ENCODE measurements at regions not wholly inside any gene's neighbourhood (a gene's known extent, or its start where the extent isn't known, plus 50 kb on each side); places are given as distances from the start of the nearest gene placed in this dataset.

- Histone ChIP-seq H3K4me3 (replicated peaks; ENCODE audit: insufficient read depth, low read length) (no peak overlapping the region), H3K27me3 (ENCODE audit: insufficient read depth, poor library complexity, severe bottlenecking) (no peaks in the 10 kb centered on the region), H3K27ac (replicated peaks) (no peak overlapping the region)
- DNase-seq (ENCODE audit: low read depth in 1 of 2, low spot score in 1 of 2): no peak
- TF ChIP-seq GABPA (IDR thresholded peaks at IDR 0.05; ENCODE audit: low read depth) (no peak), CTCF (IDR thresholded peaks at IDR 0.05; ENCODE audit: insufficient read depth, low read length) (no peak), POLR2AphosphoS5 (IDR thresholded peaks at IDR 0.05; ENCODE audit: low read depth) (no peak), SPI1 (IDR thresholded peaks at IDR 0.05; ENCODE audit: borderline replicate concordance, low read depth) (no peak)
- TF ChIP-seq, protein P1, sequence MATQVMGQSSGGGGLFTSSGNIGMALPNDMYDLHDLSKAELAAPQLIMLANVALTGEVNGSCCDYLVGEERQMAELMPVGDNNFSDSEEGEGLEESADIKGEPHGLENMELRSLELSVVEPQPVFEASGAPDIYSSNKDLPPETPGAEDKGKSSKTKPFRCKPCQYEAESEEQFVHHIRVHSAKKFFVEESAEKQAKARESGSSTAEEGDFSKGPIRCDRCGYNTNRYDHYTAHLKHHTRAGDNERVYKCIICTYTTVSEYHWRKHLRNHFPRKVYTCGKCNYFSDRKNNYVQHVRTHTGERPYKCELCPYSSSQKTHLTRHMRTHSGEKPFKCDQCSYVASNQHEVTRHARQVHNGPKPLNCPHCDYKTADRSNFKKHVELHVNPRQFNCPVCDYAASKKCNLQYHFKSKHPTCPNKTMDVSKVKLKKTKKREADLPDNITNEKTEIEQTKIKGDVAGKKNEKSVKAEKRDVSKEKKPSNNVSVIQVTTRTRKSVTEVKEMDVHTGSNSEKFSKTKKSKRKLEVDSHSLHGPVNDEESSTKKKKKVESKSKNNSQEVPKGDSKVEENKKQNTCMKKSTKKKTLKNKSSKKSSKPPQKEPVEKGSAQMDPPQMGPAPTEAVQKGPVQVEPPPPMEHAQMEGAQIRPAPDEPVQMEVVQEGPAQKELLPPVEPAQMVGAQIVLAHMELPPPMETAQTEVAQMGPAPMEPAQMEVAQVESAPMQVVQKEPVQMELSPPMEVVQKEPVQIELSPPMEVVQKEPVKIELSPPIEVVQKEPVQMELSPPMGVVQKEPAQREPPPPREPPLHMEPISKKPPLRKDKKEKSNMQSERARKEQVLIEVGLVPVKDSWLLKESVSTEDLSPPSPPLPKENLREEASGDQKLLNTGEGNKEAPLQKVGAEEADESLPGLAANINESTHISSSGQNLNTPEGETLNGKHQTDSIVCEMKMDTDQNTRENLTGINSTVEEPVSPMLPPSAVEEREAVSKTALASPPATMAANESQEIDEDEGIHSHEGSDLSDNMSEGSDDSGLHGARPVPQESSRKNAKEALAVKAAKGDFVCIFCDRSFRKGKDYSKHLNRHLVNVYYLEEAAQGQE (IDR thresholded peaks at IDR 0.05; ENCODE audit: insufficient replicate concordance, low read depth): no peak
Measured at GRCh38 chr6:91965872-91966271, 1379.0 kb upstream of the MAP3K7 start.

DNA sequence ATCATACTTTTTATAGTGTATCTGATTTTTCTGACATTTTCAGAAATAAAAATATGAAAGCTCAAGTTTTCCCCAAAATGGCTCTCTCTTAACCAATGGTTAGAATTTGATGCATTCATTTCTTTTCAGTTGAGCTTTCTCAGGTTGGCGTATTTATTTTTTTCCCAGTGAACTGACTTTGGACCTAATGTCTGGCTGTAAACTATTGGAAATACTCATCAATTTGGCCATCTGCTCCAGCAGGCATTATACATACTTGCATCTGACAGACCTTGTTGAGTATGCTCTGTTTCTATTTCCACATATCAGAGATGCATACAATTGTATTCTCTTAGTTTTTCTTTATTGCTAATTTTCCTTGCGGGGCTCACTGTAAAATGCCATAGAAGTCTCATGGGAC is 1374.8 kb upstream of the MAP3K7 start:
- H3K27me3 ChIP-seq (ENCODE audit: insufficient read depth, poor library complexity, severe bottlenecking): no peaks in the 10 kb centered on the region
- no peak overlapping the region for H3K4me3 ChIP-seq (replicated peaks; ENCODE audit: insufficient read depth, low read length)
- H3K27ac ChIP-seq (replicated peaks): no peak overlapping the region
- no peak for DNase-seq (ENCODE audit: low read depth in 1 of 2, low spot score in 1 of 2)
- TF ChIP-seq SPI1 (IDR thresholded peaks at IDR 0.05; ENCODE audit: borderline replicate concordance, low read depth) (no peak), CTCF (IDR thresholded peaks at IDR 0.05; ENCODE audit: insufficient read depth, low read length) (no peak), GABPA (IDR thresholded peaks at IDR 0.05; ENCODE audit: low read depth) (no peak), POLR2AphosphoS5 (IDR thresholded peaks at IDR 0.05; ENCODE audit: low read depth) (no peak)
- TF ChIP-seq, protein P1 (IDR thresholded peaks at IDR 0.05; ENCODE audit: insufficient replicate concordance, low read depth): no peak

DNA sequence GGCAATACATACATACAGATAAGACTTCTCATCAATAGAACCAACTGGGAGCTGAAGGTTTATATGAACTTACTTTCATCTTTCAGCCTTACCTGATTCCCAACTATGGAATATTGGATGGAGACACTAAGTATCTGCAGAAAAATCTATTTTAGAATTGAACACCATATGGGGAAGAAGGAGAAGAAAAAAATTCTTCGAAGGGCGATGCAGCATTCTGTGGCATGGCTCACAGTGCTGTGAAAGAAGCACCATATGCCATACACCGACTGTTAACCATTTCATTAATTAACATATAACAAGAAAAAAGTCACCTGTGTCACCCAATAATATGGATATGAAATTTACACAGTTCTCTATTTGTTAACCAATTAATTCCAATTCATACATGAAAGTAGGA is 1374.4 kb upstream of the MAP3K7 start:
- Histone ChIP-seq H3K27me3 (ENCODE audit: insufficient read depth, poor library complexity, severe bottlenecking) (no peaks in the 10 kb centered on the region), H3K4me3 (replicated peaks; ENCODE audit: insufficient read depth, low read length) (no peak overlapping the region), H3K27ac (replicated peaks) (no peak overlapping the region)
- TF ChIP-seq GABPA (IDR thresholded peaks at IDR 0.05; ENCODE audit: low read depth): no peak
- no peak for TF ChIP-seq CTCF (IDR thresholded peaks at IDR 0.05; ENCODE audit: insufficient read depth, low read length)
- TF ChIP-seq SPI1 (IDR thresholded peaks at IDR 0.05; ENCODE audit: borderline replicate concordance, low read depth): no peak
- TF ChIP-seq, protein P1 (IDR thresholded peaks at IDR 0.05; ENCODE audit: insufficient replicate concordance, low read depth): no peak
- no peak for TF ChIP-seq POLR2AphosphoS5 (IDR thresholded peaks at IDR 0.05; ENCODE audit: low read depth)
- no peak for DNase-seq (ENCODE audit: low read depth in 1 of 2, low spot score in 1 of 2)
